ENCODE measurements at regions not wholly inside any gene's neighbourhood (a gene's known extent, or its start where the extent isn't known, plus 50 kb on each side); places are given as distances from the start of the nearest gene placed in this dataset.
A peak's percentile ranks its signal among the peaks of the same experiment; 100 is the strongest.

GRCh38 chr12:15033029-15033428 lies 60.2 kb downstream of the PDE6H start:
- TF ChIP-seq CTCF (IDR thresholded peaks at IDR 0.05; ENCODE audit: insufficient read depth, low read depth, low read length, missing control alignments), result no peak
- no peak overlapping the region for H3K4me3 ChIP-seq (ENCODE audit: low read length)
- no peak for DNase-seq (ENCODE audit: low read depth)

DNA sequence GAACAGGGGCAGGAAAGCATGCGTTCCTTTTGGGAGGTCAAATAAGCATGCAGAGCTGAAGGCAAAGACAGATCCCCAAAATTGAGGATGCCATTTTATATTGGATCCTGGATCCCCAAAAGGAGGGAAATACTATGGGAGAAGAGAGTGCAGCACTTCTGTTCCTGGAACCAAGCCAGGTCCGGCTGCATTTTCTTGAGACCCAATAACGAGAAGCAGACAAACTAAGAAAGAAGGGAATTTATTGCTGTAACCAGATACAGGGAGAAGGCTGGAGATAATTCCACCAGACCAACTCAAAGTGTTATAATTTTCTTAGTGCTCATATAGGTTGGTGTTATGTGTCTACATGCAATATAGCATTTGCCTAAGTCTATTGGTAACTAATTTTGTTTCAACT lies 60.8 kb downstream of the PDE6H start:
- no peak for TF ChIP-seq CTCF (IDR thresholded peaks at IDR 0.05; ENCODE audit: insufficient read depth, low read depth, low read length, missing control alignments)
- H3K4me3 ChIP-seq (ENCODE audit: low read length), result no peak overlapping the region
- DNase-seq (ENCODE audit: low read depth), result no peak

GRCh38 chr12:15035185-15035584 lies 62.3 kb downstream of the PDE6H start:
- DNase-seq (ENCODE audit: low read depth), result no peak
- H3K4me3 ChIP-seq (ENCODE audit: low read length), result no peak overlapping the region
- no peak for TF ChIP-seq CTCF (IDR thresholded peaks at IDR 0.05; ENCODE audit: insufficient read depth, low read depth, low read length, missing control alignments)

DNA sequence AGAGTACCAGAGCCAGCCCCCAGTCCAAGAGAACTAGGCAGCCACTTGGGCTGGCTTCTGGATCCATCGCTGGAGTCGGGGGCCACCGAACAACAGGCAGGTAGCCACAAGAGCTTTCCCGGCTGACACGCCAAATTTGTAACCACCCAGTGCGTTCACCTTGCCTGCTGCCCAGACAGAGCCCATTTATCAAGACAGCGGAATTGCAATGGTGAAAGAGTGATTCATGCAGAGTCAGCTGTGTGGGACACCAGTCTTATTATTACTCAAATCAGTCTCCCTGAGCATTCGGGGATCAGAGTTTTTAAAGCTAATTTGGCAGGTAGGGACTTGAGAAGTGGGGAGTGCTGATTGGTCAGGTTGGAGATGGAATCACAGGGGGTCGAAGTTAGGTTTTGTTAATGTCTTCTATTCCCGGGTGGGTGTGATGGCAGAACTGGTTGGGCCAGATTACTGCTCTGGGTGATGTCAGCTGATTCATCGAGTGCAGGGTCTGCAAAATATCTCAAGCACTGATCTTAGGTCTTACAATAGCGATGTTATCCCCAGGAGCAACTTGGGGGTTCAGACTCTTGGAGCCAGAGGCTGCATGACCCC lies 64.3 kb downstream of the PDE6H start:
- H3K4me3 ChIP-seq (ENCODE audit: low read length), result no peak overlapping the region
- TF ChIP-seq CTCF (IDR thresholded peaks at IDR 0.05; ENCODE audit: insufficient read depth, low read depth, low read length, missing control alignments), result no peak
- DNase-seq (ENCODE audit: low read depth), result peak; percentile 80

GRCh38 chr12:15038137-15038536 lies 65.3 kb downstream of the PDE6H start:
- no peak overlapping the region for H3K4me3 ChIP-seq (ENCODE audit: low read length)
- no peak for DNase-seq (ENCODE audit: low read depth)
- TF ChIP-seq CTCF (IDR thresholded peaks at IDR 0.05; ENCODE audit: insufficient read depth, low read depth, low read length, missing control alignments), result no peak

- TF ChIP-seq CTCF (IDR thresholded peaks at IDR 0.05; ENCODE audit: insufficient read depth, low read depth, low read length, missing control alignments), result no peak
- no peak overlapping the region for H3K4me3 ChIP-seq (ENCODE audit: low read length)
- no peak for DNase-seq (ENCODE audit: low read depth)
These were observed 71.6 kb downstream of the PDE6H start for GRCh38 chr12:15044471-15044870.

DNA sequence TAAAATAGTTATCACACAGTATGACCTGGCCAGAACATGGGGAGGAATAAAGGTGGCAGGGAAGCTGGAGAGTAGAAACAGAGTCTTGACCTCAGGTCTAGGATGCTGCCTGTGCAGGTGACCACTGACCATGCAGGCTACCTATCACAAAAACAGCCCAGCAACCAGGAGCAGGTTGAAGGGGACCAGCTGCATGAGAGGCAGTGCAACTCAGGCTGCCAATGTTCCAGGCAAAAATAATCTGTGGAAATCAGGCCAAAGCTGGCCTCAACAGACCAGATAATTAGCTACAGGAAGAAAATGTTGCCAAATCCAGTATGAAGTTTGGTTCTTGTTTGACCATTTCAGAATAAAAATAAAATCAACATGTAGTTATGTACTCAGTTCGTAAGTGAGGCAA lies 72.6 kb downstream of the PDE6H start:
- H3K4me3 ChIP-seq (ENCODE audit: low read length), result no peak overlapping the region
- DNase-seq (ENCODE audit: low read depth), result no peak
- TF ChIP-seq CTCF (IDR thresholded peaks at IDR 0.05; ENCODE audit: insufficient read depth, low read depth, low read length, missing control alignments), result no peak

Data from epithelial cell of esophagus (primary cell).